ENCODE measurements at regions not wholly inside any gene's neighbourhood (a gene's known extent, or its start where the extent isn't known, plus 50 kb on each side); places are given as distances from the start of the nearest gene placed in this dataset.
"Not testable (repeated sequence)": the region's sequence is repeated elsewhere in the genome, so short reads cannot be mapped to it uniquely, and the experiment has no call there.

- not testable (repeated sequence) for DNase-seq
Measured at GRCh38 chr12:14215949-14216348, 149.5 kb upstream of the ATF7IP start.

- DNase-seq, result no peak
Measured at GRCh38 chr12:14216405-14217294, 148.8 kb upstream of the ATF7IP start.

- DNase-seq, result no peak
Measured at GRCh38 chr12:14219156-14219555, 146.3 kb upstream of the ATF7IP start.

GRCh38 chr12:14219670-14220069, 145.8 kb upstream of the ATF7IP start:
- not testable (repeated sequence) for DNase-seq

- DNase-seq, result no peak
Measured at GRCh38 chr12:14225064-14225463, 140.4 kb upstream of the ATF7IP start.

- not testable (repeated sequence) for DNase-seq
Measured at GRCh38 chr12:14235176-14235575, 130.3 kb upstream of the ATF7IP start.

GRCh38 chr12:14236641-14237040, 128.8 kb upstream of the ATF7IP start:
- not testable (repeated sequence) for DNase-seq

- DNase-seq, result no peak
Measured at GRCh38 chr12:14238221-14238792, 127.2 kb upstream of the ATF7IP start.

- peak; percentile 50 for DNase-seq
Measured at GRCh38 chr12:14239350-14239934, 126.0 kb upstream of the ATF7IP start.

- DNase-seq, result peak; percentile 32
Measured at GRCh38 chr12:14239935-14240872, 125.3 kb upstream of the ATF7IP start.

GRCh38 chr12:14240873-14241220, 124.6 kb upstream of the ATF7IP start:
- no peak for DNase-seq

- not testable (repeated sequence) for DNase-seq
Measured at GRCh38 chr12:14242825-14243224, 122.7 kb upstream of the ATF7IP start.

- no peak for DNase-seq
Measured at GRCh38 chr12:14243941-14244340, 121.5 kb upstream of the ATF7IP start.

GRCh38 chr12:14244876-14245669, 120.4 kb upstream of the ATF7IP start:
- no peak for DNase-seq

- no peak for DNase-seq
Measured at GRCh38 chr12:14247166-14247565, 118.3 kb upstream of the ATF7IP start.

GRCh38 chr12:14249368-14249767, 116.1 kb upstream of the ATF7IP start:
- DNase-seq, result no peak

- no peak for DNase-seq
Measured at GRCh38 chr12:14252697-14253096, 112.8 kb upstream of the ATF7IP start.

- DNase-seq, result no peak
Measured at GRCh38 chr12:14253496-14253895, 112.0 kb upstream of the ATF7IP start.

- no peak for DNase-seq
Measured at GRCh38 chr12:14254781-14255180, 110.7 kb upstream of the ATF7IP start.

- DNase-seq, result peak; percentile 72
Measured at GRCh38 chr12:14256121-14256520, 109.4 kb upstream of the ATF7IP start.

GRCh38 chr12:14256555-14257169, 108.8 kb upstream of the ATF7IP start:
- DNase-seq, result peak; percentile 82
